ENCODE measurements at regions not wholly inside any gene's neighbourhood (a gene's known extent, or its start where the extent isn't known, plus 50 kb on each side); places are given as distances from the start of the nearest gene placed in this dataset.

- TF ChIP-seq RORB (CRISPR knock-in tag; IDR thresholded peaks at IDR 0.05), result no peak
- TF ChIP-seq CTCF (IDR thresholded peaks at IDR 0.05), result no peak
- TF ChIP-seq NR3C1 (CRISPR knock-in tag; conservative IDR thresholded peaks at IDR 0.05; ENCODE audit: low read depth), result no peak
- no peak for TF ChIP-seq PRDM15 (CRISPR knock-in tag; IDR thresholded peaks at IDR 0.05)
- no peak for TF ChIP-seq USF1 (CRISPR knock-in tag; IDR thresholded peaks at IDR 0.05)
- no peak for TF ChIP-seq SP1 (CRISPR knock-in tag; conservative IDR thresholded peaks at IDR 0.05)
- TF ChIP-seq STAT6 (CRISPR knock-in tag; conservative IDR thresholded peaks at IDR 0.05; ENCODE audit: low read depth), result no peak
- TF ChIP-seq USF2 (CRISPR knock-in tag; IDR thresholded peaks at IDR 0.05), result no peak
These were observed 1951.0 kb upstream of the ADGRL3 start for GRCh38 chr4:59249110-59249509.

Measured in WTC11 (cell line).